T-helper 17 cell (primary cell): ENCODE measurements at regions not wholly inside any gene's neighbourhood (a gene's known extent, or its start where the extent isn't known, plus 50 kb on each side); places are given as distances from the start of the nearest gene placed in this dataset.
"Not testable (repeated sequence)": the region's sequence is repeated elsewhere in the genome, so short reads cannot be mapped to it uniquely, and the experiment has no call there.

ENCODE experiments used
- ATAC-seq: fragments of 150-1000 bp; cut with Tn5 transposase; 2 replicates; pipeline ENCODE4 v1.10.0; 2021; ENCODE audit warnings: mild to moderate bottlenecking, moderate library complexity
- DNase-seq, 3 donors: peaks; one replicate each; pipeline versions ENCODE4 v3.0.0 to v3.0.0-alpha.2; 2020 to 2021
- H3K9me3 ChIP-seq: one replicate; pipeline ENCODE4 v1.7.0; 2013; ENCODE audit warnings: low read length, mild to moderate bottlenecking; ENCODE audit not compliant: control insufficient read depth, poor library complexity, severe bottlenecking
- H3K27ac Mint-ChIP-seq: one replicate; pipeline ENCODE4 v1.8.0; 2022; ENCODE audit warnings: mild to moderate bottlenecking, moderate library complexity, mixed read lengths
- H3K27me3 Mint-ChIP-seq: one replicate; pipeline ENCODE4 v1.8.0; 2022; ENCODE audit warnings: mixed read lengths
- H3K36me3 Mint-ChIP-seq: one replicate; pipeline ENCODE4 v1.8.0; 2022; ENCODE audit warnings: low read depth, mixed read lengths
- H3K4me1 Mint-ChIP-seq: one replicate; pipeline ENCODE4 v1.8.0; 2022; ENCODE audit warnings: mild to moderate bottlenecking, mixed read lengths
- H3K4me3 Mint-ChIP-seq: one replicate; pipeline ENCODE4 v1.8.0; 2022; ENCODE audit warnings: mild to moderate bottlenecking, moderate library complexity, mixed read lengths

- H3K27ac Mint-ChIP-seq = no peak overlapping the region
- no peak for ATAC-seq
- no peaks in the 10 kb centered on the region for H3K27me3 Mint-ChIP-seq
Measured at GRCh38 chr16:35585411-35585810, 2126.0 kb downstream of the TP53TG3F start.

GRCh38 chr16:35590913-35591312, 2131.5 kb downstream of the TP53TG3F start:
- not testable (repeated sequence) for H3K4me1 Mint-ChIP-seq, H3K27ac Mint-ChIP-seq

More at GRCh38 chr16:35585411-35585810, 2126.0 kb downstream of the TP53TG3F start:
- Mint-ChIP-seq H3K36me3 (no peaks in the 10 kb centered on the region), H3K4me1 (no peaks in the 10 kb centered on the region), H3K4me3 (no peak overlapping the region)
- DNase-seq = no peak
- no peaks in the 10 kb centered on the region for H3K9me3 ChIP-seq

GRCh38 chr16:35596467-35596866, 2137.1 kb downstream of the TP53TG3F start:
- DNase-seq = no peak
- H3K27me3 Mint-ChIP-seq = no peaks in the 10 kb centered on the region
- H3K9me3 ChIP-seq = peaks cover 5% of the 10 kb centered on the region
- no peaks in the 10 kb centered on the region for H3K36me3 Mint-ChIP-seq
- no peaks in the 10 kb centered on the region for H3K4me1 Mint-ChIP-seq
- ATAC-seq = no peak
- no peak overlapping the region for H3K4me3 Mint-ChIP-seq
- no peak overlapping the region for H3K27ac Mint-ChIP-seq

More at GRCh38 chr16:35590913-35591312, 2131.5 kb downstream of the TP53TG3F start:
- DNase-seq, H3K4me3 Mint-ChIP-seq, H3K36me3 Mint-ChIP-seq, H3K9me3 ChIP-seq, ATAC-seq, H3K27me3 Mint-ChIP-seq: not testable (repeated sequence)

GRCh38 chr16:35598696-35599332, 2139.4 kb downstream of the TP53TG3F start:
- H3K27ac Mint-ChIP-seq = no peak overlapping the region
- H3K27me3 Mint-ChIP-seq = no peaks in the 10 kb centered on the region
- DNase-seq = no peak
- H3K4me1 Mint-ChIP-seq = no peaks in the 10 kb centered on the region
- no peak for ATAC-seq
- no peak overlapping the region for H3K4me3 Mint-ChIP-seq
- no peaks in the 10 kb centered on the region for H3K9me3 ChIP-seq
- H3K36me3 Mint-ChIP-seq = no peaks in the 10 kb centered on the region

- Mint-ChIP-seq H3K36me3 (no peaks in the 10 kb centered on the region), H3K4me1 (no peaks in the 10 kb centered on the region), H3K27ac (no peak overlapping the region), H3K4me3 (no peak overlapping the region), H3K27me3 (no peaks in the 10 kb centered on the region)
- no peak for ATAC-seq
- no peak for DNase-seq
- no peaks in the 10 kb centered on the region for H3K9me3 ChIP-seq
Measured at GRCh38 chr16:35599429-35600160, 2140.2 kb downstream of the TP53TG3F start.

- H3K9me3 ChIP-seq, ATAC-seq: not testable (repeated sequence)
Measured at GRCh38 chr16:35600161-35600555, 2140.7 kb downstream of the TP53TG3F start.

GRCh38 chr16:35602116-35602515, 2142.7 kb downstream of the TP53TG3F start:
- DNase-seq (no peak), ATAC-seq (no peak)
- no peaks in the 10 kb centered on the region for H3K9me3 ChIP-seq
- Mint-ChIP-seq H3K36me3 (no peaks in the 10 kb centered on the region), H3K27me3 (no peaks in the 10 kb centered on the region), H3K4me1 (no peaks in the 10 kb centered on the region), H3K4me3 (no peak overlapping the region), H3K27ac (no peak overlapping the region)

More at GRCh38 chr16:35600161-35600555, 2140.7 kb downstream of the TP53TG3F start:
- DNase-seq, H3K27ac Mint-ChIP-seq, H3K36me3 Mint-ChIP-seq, H3K4me1 Mint-ChIP-seq, H3K27me3 Mint-ChIP-seq, H3K4me3 Mint-ChIP-seq: not testable (repeated sequence)

- not testable (repeated sequence) for ATAC-seq, H3K4me1 Mint-ChIP-seq, H3K27me3 Mint-ChIP-seq
Measured at GRCh38 chr16:35603371-35603770, 2144.0 kb downstream of the TP53TG3F start.

GRCh38 chr16:35605921-35606320, 2146.5 kb downstream of the TP53TG3F start:
- Mint-ChIP-seq H3K36me3 (no peaks in the 10 kb centered on the region), H3K27ac (no peak overlapping the region), H3K27me3 (no peaks in the 10 kb centered on the region), H3K4me3 (no peak overlapping the region), H3K4me1 (no peaks in the 10 kb centered on the region)
- DNase-seq = no peak
- ATAC-seq = no peak
- H3K9me3 ChIP-seq = no peaks in the 10 kb centered on the region

More at GRCh38 chr16:35603371-35603770, 2144.0 kb downstream of the TP53TG3F start:
- H3K4me3 Mint-ChIP-seq, H3K36me3 Mint-ChIP-seq, H3K9me3 ChIP-seq, H3K27ac Mint-ChIP-seq, DNase-seq: not testable (repeated sequence)

- H3K4me1 Mint-ChIP-seq, H3K4me3 Mint-ChIP-seq, ATAC-seq, H3K9me3 ChIP-seq, H3K27ac Mint-ChIP-seq, DNase-seq, H3K27me3 Mint-ChIP-seq, H3K36me3 Mint-ChIP-seq: not testable (repeated sequence)
Measured at GRCh38 chr16:35614883-35615282, 2155.5 kb downstream of the TP53TG3F start.

GRCh38 chr16:35619176-35619575, 2159.8 kb downstream of the TP53TG3F start:
- H3K4me3 Mint-ChIP-seq, H3K9me3 ChIP-seq, H3K27me3 Mint-ChIP-seq, H3K4me1 Mint-ChIP-seq, H3K27ac Mint-ChIP-seq, H3K36me3 Mint-ChIP-seq, DNase-seq, ATAC-seq: not testable (repeated sequence)

- H3K9me3 ChIP-seq = no peaks in the 10 kb centered on the region
- no peaks in the 10 kb centered on the region for H3K4me1 Mint-ChIP-seq
- DNase-seq (no peak), ATAC-seq (no peak)
- H3K27me3 Mint-ChIP-seq = no peaks in the 10 kb centered on the region
- no peak overlapping the region for H3K4me3 Mint-ChIP-seq
- H3K27ac Mint-ChIP-seq = no peak overlapping the region
- H3K36me3 Mint-ChIP-seq = no peaks in the 10 kb centered on the region
Measured at GRCh38 chr16:35626041-35626440, 2166.6 kb downstream of the TP53TG3F start.

GRCh38 chr16:35628976-35629375, 2169.6 kb downstream of the TP53TG3F start:
- Mint-ChIP-seq H3K4me1 (no peaks in the 10 kb centered on the region), H3K4me3 (no peak overlapping the region), H3K27me3 (no peaks in the 10 kb centered on the region), H3K36me3 (no peaks in the 10 kb centered on the region), H3K27ac (no peak overlapping the region)
- ATAC-seq (no peak), DNase-seq (no peak)
- H3K9me3 ChIP-seq = no peaks in the 10 kb centered on the region
